BE2C (cell line): ENCODE measurements at regions not wholly inside any gene's neighbourhood (a gene's known extent, or its start where the extent isn't known, plus 50 kb on each side); places are given as distances from the start of the nearest gene placed in this dataset.
"Not testable (repeated sequence)": the region's sequence is repeated elsewhere in the genome, so short reads cannot be mapped to it uniquely, and the experiment has no call there.

ENCODE experiments used
- DNase-seq: peaks from one replicate; pipeline ENCODE4 v3.0.0-alpha.2; 2020
- H3K27me3 ChIP-seq: fragments of 250-450 bp; sonication (Bioruptor Pico); 2 replicates; pipeline ENCODE4 v1.5.1; 2020; ENCODE audit warnings: mild to moderate bottlenecking
- H3K36me3 ChIP-seq: fragments of 250-450 bp; sonication (Bioruptor Pico); 2 replicates; pipeline ENCODE4 v1.5.1; 2020; ENCODE audit warnings: mild to moderate bottlenecking
- H3K4me1 ChIP-seq: fragments of 250-450 bp; sonication (Bioruptor Pico); 2 replicates; pipeline ENCODE4 v1.5.1; 2020
- H3K4me3 ChIP-seq: 2 replicates; pipeline ENCODE4 v1.5.1; 2011; ENCODE audit warnings: low read depth, low read length
- H3K9me3 ChIP-seq: fragments of 250-450 bp; sonication (Bioruptor Pico); 2 replicates; pipeline ENCODE4 v1.5.1; 2020
- CTCF ChIP-seq: IDR thresholded peaks from 2 replicates; pipeline ENCODE4 v1.5.1; 2012; ENCODE audit warnings: mild to moderate bottlenecking, low read depth, low read length

- Histone ChIP-seq H3K9me3 (no peaks in the 10 kb centered on the region), H3K27me3 (no peaks in the 10 kb centered on the region), H3K4me1 (peaks cover 11% of the 10 kb centered on the region), H3K36me3 (no peaks in the 10 kb centered on the region), H3K4me3 (no peak overlapping the region)
- TF ChIP-seq CTCF, result no peak
- DNase-seq, result no peak
These were observed 690.9 kb downstream of the NXPH1 start for GRCh38 chr7:9124320-9124719.

- H3K27me3 ChIP-seq, result no peaks in the 10 kb centered on the region
- H3K36me3 ChIP-seq, result no peaks in the 10 kb centered on the region
- H3K4me1 ChIP-seq, result peaks cover 11% of the 10 kb centered on the region
- no peak overlapping the region for H3K4me3 ChIP-seq
- H3K9me3 ChIP-seq, result no peaks in the 10 kb centered on the region
- no peak for DNase-seq
- TF ChIP-seq CTCF, result no peak
These were observed 691.8 kb downstream of the NXPH1 start for GRCh38 chr7:9125246-9125645.

- H3K9me3 ChIP-seq, result no peaks in the 10 kb centered on the region
- no peak overlapping the region for H3K4me3 ChIP-seq
- no peak for DNase-seq
- no peaks in the 10 kb centered on the region for H3K36me3 ChIP-seq
- peaks cover 11% of the 10 kb centered on the region for H3K4me1 ChIP-seq
- TF ChIP-seq CTCF, result no peak
- H3K27me3 ChIP-seq, result no peaks in the 10 kb centered on the region
These were observed 694.5 kb downstream of the NXPH1 start for GRCh38 chr7:9127901-9128300.

GRCh38 chr7:9148687-9149086 lies 715.3 kb downstream of the NXPH1 start:
- H3K4me3 ChIP-seq, result no peak overlapping the region
- no peaks in the 10 kb centered on the region for H3K36me3 ChIP-seq
- H3K27me3 ChIP-seq, result no peaks in the 10 kb centered on the region
- no peaks in the 10 kb centered on the region for H3K9me3 ChIP-seq
- TF ChIP-seq CTCF, result no peak
- no peaks in the 10 kb centered on the region for H3K4me1 ChIP-seq
- DNase-seq, result no peak

- H3K9me3 ChIP-seq, result no peaks in the 10 kb centered on the region
- no peak for DNase-seq
- no peaks in the 10 kb centered on the region for H3K4me1 ChIP-seq
- no peak for TF ChIP-seq CTCF
- no peak overlapping the region for H3K4me3 ChIP-seq
- no peaks in the 10 kb centered on the region for H3K27me3 ChIP-seq
- no peaks in the 10 kb centered on the region for H3K36me3 ChIP-seq
These were observed 716.2 kb downstream of the NXPH1 start for GRCh38 chr7:9149499-9150082.

GRCh38 chr7:9163691-9164090 lies 730.3 kb downstream of the NXPH1 start:
- not testable (repeated sequence) for H3K4me1 ChIP-seq, H3K9me3 ChIP-seq, H3K36me3 ChIP-seq, H3K27me3 ChIP-seq, H3K4me3 ChIP-seq, DNase-seq

GRCh38 chr7:9175871-9176270 lies 742.5 kb downstream of the NXPH1 start:
- Histone ChIP-seq H3K4me3 (no peak overlapping the region), H3K27me3 (no peaks in the 10 kb centered on the region), H3K4me1 (peaks cover 3% of the 10 kb centered on the region), H3K9me3 (no peaks in the 10 kb centered on the region), H3K36me3 (no peaks in the 10 kb centered on the region)
- TF ChIP-seq CTCF, result no peak
- no peak for DNase-seq
